ENCODE measurements at regions not wholly inside any gene's neighbourhood (a gene's known extent, or its start where the extent isn't known, plus 50 kb on each side); places are given as distances from the start of the nearest gene placed in this dataset.

- TF ChIP-seq CTCF (IDR thresholded peaks at IDR 0.05; ENCODE audit: borderline replicate concordance) = no peak
- intact Hi-C loops (cut with micrococcal nuclease) = no loop called here
- no peaks in the 10 kb centered on the region for H3K9me3 ChIP-seq (replicated peaks)
- H3K27me3 ChIP-seq (ENCODE audit: low read depth) = no peaks in the 10 kb centered on the region
- peaks cover 20% of the 10 kb centered on the region for H3K4me1 ChIP-seq
- no peak overlapping the region for H3K27ac ChIP-seq (replicated peaks)
- no peak for DNase-seq
- no peaks in the 10 kb centered on the region for H3K36me3 ChIP-seq
- H3K4me3 ChIP-seq = no peak overlapping the region
Measured at GRCh38 chr6:6804843-6805615, 216.5 kb downstream of the LY86 start.

GRCh38 chr6:6806844-6807518 is 218.5 kb downstream of the LY86 start:
- Histone ChIP-seq H3K4me1 (peaks cover 33% of the 10 kb centered on the region), H3K27me3 (ENCODE audit: low read depth) (no peaks in the 10 kb centered on the region), H3K9me3 (replicated peaks) (no peaks in the 10 kb centered on the region), H3K4me3 (no peak overlapping the region), H3K27ac (replicated peaks) (peak overlapping the region; percentile 76), H3K36me3 (no peaks in the 10 kb centered on the region)
- no peak for TF ChIP-seq CTCF (IDR thresholded peaks at IDR 0.05; ENCODE audit: borderline replicate concordance)
- peak; percentile 61 for DNase-seq
- intact Hi-C loops (cut with micrococcal nuclease) = no loop called here

- H3K27ac ChIP-seq (replicated peaks) = peak overlapping the region; percentile 6
- no peak for TF ChIP-seq CTCF (IDR thresholded peaks at IDR 0.05; ENCODE audit: borderline replicate concordance)
- H3K27me3 ChIP-seq (ENCODE audit: low read depth) = no peaks in the 10 kb centered on the region
- no peaks in the 10 kb centered on the region for H3K9me3 ChIP-seq (replicated peaks)
- H3K4me3 ChIP-seq = no peak overlapping the region
- peaks cover 35% of the 10 kb centered on the region for H3K4me1 ChIP-seq
- H3K36me3 ChIP-seq = no peaks in the 10 kb centered on the region
- intact Hi-C loops (cut with micrococcal nuclease) = no loop called here
- no peak for DNase-seq
Measured at GRCh38 chr6:6808343-6808742, 219.8 kb downstream of the LY86 start.

- H3K4me3 ChIP-seq = no peak overlapping the region
- no peak overlapping the region for H3K27ac ChIP-seq (replicated peaks)
- intact Hi-C loops (cut with micrococcal nuclease) = no loop called here
- no peaks in the 10 kb centered on the region for H3K9me3 ChIP-seq (replicated peaks)
- no peak for DNase-seq
- no peaks in the 10 kb centered on the region for H3K36me3 ChIP-seq
- H3K27me3 ChIP-seq (ENCODE audit: low read depth) = no peaks in the 10 kb centered on the region
- TF ChIP-seq CTCF (IDR thresholded peaks at IDR 0.05; ENCODE audit: borderline replicate concordance) = no peak
- H3K4me1 ChIP-seq = peaks cover 35% of the 10 kb centered on the region
Measured at GRCh38 chr6:6808915-6809314, 220.4 kb downstream of the LY86 start.

- H3K36me3 ChIP-seq = no peaks in the 10 kb centered on the region
- H3K9me3 ChIP-seq (replicated peaks) = no peaks in the 10 kb centered on the region
- no peaks in the 10 kb centered on the region for H3K27me3 ChIP-seq (ENCODE audit: low read depth)
- DNase-seq = no peak
- peaks cover 35% of the 10 kb centered on the region for H3K4me1 ChIP-seq
- H3K4me3 ChIP-seq = peak overlapping the region; percentile 49
- TF ChIP-seq CTCF (IDR thresholded peaks at IDR 0.05; ENCODE audit: borderline replicate concordance) = no peak
- peak overlapping the region; percentile 56 for H3K27ac ChIP-seq (replicated peaks)
- intact Hi-C loops (cut with micrococcal nuclease) = no loop called here
Measured at GRCh38 chr6:6810727-6811126, 222.2 kb downstream of the LY86 start.

Data from left ventricle myocardium inferior (tissue), 1 donor.